Erythroblast (primary cell): ENCODE measurements at regions not wholly inside any gene's neighbourhood (a gene's known extent, or its start where the extent isn't known, plus 50 kb on each side); places are given as distances from the start of the nearest gene placed in this dataset.
A peak's percentile ranks its signal among the peaks of the same experiment; 100 is the strongest.

Source experiments
- DNase-seq, 2 experiments: peaks; one replicate each; lab custom pipeline; 2025; lab: John Stamatoyannopoulos, UW
- GATA1 ChIP-seq: IDR thresholded peaks from 2 replicates; pipeline ENCODE4 v1.6.1; 2011; ENCODE audit warnings: low read depth, mild to moderate bottlenecking, control low read depth, low read length, moderate library complexity
- POLR2A ChIP-seq: IDR thresholded peaks from 2 replicates; pipeline ENCODE4 v1.6.1; 2011; ENCODE audit warnings: mild to moderate bottlenecking, low read length

GRCh38 chr2:180141600-180141999 lies 134.5 kb upstream of the CWC22 start:
- no peak for DNase-seq
- no peak for TF ChIP-seq POLR2A
- TF ChIP-seq GATA1: no peak

- TF ChIP-seq POLR2A (no peak), GATA1 (no peak)
- DNase-seq: no peak
Observed at GRCh38 chr2:180133736-180134135, 126.6 kb upstream of the CWC22 start.

DNA sequence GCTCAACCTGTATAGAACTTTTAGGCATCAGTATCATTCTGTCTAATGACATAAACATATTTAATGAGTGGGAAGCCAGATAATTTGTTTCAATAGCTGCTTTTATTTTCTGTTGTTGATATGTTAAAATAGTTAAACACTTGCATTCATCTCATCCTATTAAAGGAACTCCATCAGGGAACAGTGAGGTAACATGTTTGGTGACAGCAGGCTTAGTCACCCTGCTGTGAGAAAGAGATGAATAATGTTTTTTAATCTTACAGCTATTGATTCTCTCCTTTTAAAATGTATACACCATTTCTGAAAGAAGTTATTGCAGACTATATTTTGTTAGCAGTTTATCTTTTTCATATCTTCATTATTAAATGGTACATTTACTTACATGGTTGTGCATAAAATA lies 123.3 kb upstream of the CWC22 start:
- DNase-seq: no peak
- TF ChIP-seq GATA1: no peak
- no peak for TF ChIP-seq POLR2A

GRCh38 chr2:180128861-180129260 lies 121.8 kb upstream of the CWC22 start:
- no peak for TF ChIP-seq GATA1
- no peak for TF ChIP-seq POLR2A
- no peak for DNase-seq

DNA sequence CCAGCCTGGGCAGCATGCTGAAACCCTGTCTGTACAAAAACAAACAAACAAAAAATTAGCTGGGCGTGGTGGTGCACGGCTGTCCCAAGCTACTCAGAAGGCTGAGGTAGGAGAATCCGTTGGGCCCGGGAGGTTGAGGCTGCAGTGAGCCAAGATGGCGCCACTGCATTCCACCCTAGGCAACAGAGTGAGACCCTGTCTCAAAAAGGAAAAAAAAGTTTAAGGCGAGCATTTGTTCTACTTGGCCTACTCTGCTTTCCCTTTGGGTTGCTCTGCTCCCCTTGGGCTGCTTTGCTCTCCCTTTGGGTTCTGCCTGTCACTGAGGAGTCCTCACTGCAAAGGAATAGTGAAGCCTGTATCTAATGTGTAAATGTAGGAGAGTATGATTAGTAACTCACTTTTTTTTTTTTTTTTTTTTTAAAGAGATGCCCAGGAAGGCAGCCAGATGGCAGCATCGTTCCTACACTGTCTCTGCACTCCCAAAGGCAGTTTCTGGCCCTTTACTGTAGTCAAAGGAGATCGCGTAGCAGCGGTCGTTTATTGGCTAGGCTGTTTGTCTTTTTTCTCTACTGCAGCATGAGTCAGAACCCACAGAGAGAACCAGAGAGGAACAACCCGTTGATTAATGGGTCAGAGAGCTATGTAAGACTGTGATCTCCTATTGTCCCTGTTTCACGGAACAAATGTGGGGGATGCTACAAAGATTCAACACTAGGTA lies 118.3 kb upstream of the CWC22 start:
- no peak for TF ChIP-seq POLR2A
- TF ChIP-seq GATA1: no peak

DNA sequence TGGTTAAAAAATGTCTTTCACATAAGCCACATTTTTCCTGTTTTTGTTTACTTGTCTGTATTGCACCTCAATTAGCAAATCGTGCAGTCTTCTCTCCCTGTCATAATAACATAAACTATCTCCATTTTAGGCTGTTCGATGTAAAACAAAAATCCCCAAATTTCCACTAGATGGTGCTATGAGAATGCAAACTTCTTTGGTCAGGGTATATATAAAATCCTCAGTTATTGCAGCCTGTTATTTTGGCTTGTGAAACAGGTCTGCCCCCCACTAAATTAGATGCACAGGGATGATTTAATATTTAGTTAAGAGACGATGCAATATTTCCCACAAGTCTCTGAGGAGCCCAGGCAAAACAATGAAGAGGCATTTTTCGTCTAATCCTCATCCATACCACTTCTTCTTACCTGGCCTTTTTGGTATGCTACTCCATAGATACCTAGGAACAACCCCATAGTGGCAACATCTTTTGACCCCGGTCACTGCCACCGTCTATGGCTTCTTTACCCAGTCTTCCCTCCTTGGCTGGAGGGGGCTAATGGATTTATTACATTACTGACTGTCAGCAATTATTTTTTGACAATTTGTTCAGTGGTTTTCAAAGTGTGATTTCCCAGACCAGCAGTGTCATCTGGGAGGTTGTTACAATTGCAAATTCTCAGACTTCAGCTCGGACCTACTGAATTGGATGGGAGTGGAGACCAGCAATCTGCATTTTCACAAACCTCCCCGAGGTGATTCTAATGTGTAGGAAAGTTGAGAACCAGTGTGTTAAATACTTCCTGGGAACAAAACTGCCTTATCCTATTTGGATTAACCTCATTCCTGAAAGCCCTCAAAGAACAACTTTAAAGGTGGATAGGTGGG lies 117.4 kb upstream of the CWC22 start:
- TF ChIP-seq POLR2A (no peak), GATA1 (no peak)
- DNase-seq: peak; percentile 44 to 70

More for the DNA sequence above, 118.3 kb upstream of the CWC22 start:
- DNase-seq: peak; percentile 43 to 51

- DNase-seq: no peak
- TF ChIP-seq GATA1 (no peak), POLR2A (no peak)
Observed at GRCh38 chr2:180122874-180123273, 115.8 kb upstream of the CWC22 start.

DNA sequence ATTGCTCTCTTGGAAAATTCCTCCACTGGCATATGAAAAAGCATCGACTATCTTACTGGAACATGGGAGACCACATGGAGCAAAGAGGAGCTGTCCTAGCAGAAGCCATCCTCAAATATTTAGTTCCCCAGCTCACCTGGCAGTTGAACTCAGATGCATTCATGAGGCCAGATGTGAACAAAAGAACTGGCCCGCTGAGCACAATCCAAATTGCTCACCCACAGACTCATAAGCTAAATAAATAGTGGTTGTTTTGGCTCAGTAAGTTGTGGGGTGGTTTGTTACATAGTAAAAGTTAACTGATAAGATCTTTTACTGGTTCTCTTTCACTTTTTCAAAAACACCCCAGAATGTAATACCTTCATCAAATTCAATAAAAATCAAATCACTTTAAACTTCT lies 108.6 kb upstream of the CWC22 start:
- no peak for TF ChIP-seq GATA1
- no peak for TF ChIP-seq POLR2A
- no peak for DNase-seq

DNA sequence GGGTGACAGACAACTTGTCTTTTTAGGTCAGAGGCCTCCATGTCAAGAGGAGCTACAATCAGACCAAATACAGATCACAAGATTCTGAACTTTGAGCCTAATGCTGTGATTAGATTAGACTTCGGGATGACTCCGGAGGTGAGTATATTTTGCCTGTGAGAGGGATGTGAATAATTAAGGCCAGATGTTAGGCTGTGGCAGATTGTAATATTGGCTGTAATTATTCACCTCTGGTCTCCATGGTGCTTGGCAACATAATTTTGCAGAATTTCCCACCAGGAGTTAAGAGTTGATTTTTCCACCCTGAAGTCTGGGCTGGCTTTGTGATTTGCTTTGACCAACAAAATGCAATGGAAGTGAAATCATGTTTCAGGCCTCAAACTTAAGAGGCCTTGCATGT lies 108.2 kb upstream of the CWC22 start:
- no peak for DNase-seq
- TF ChIP-seq POLR2A: no peak
- TF ChIP-seq GATA1: no peak

DNA sequence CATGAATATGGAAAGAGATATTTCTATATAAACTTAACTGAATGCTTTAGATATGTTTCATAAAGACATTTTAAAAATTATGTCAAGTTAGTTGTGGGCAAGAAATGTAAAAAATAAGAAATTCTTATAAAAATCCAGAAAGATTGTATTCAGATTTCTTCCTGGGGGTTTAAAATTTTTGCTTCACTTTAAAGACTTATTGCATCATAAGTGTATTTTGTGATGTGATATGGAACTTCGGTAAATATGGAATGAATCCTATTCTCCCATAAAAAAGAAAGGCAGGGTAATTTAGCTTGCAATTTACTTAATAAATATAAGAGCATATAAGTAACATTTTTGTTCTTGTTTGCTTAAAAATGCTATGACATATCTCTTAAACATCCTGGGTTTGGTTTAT lies 104.8 kb upstream of the CWC22 start:
- TF ChIP-seq GATA1: no peak
- no peak for TF ChIP-seq POLR2A
- DNase-seq: no peak

GRCh38 chr2:180110469-180110868 lies 103.4 kb upstream of the CWC22 start:
- DNase-seq: peak; percentile 3 to 38
- TF ChIP-seq GATA1: no peak
- TF ChIP-seq POLR2A: no peak

- DNase-seq: no peak
- TF ChIP-seq GATA1: no peak
- TF ChIP-seq POLR2A: no peak
Observed at GRCh38 chr2:180101846-180102245, 94.7 kb upstream of the CWC22 start.

DNA sequence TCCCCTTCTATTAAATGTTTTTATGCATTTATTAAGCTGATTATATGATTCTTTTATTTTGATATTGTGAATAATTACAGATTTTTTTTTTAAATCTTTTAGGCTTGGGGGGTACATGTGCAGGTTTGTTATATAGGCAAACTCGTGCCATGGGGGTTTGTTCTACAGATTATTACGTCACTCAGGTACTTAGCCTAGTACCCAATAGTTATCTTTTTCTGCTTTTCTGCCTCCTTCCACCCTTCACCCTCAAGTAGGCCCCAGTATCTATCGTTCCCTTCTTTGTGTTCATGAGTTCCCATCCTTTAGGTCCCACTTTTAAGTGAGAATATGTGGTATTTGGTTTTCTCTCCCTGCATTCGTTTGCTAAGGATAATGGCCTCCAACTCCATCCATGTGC lies 92.2 kb upstream of the CWC22 start:
- DNase-seq: no peak
- TF ChIP-seq GATA1 (no peak), POLR2A (no peak)

DNA sequence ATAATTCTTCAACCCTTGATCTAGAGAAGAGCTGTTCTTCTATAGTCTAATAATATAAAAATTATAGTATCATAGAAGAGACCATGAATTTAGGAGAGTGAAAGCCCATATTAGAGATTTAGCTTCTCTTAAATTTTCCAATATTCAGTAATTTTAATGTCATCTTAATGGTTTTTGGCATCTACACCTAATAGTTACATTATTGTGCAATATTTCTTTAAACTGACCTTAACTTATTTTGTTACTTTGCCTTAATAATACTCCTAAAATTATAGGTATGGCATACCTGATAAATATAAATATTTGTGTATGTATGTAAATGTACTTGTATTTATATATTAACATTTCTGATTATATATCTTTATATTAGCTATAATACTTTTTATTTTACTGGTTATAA lies 78.0 kb upstream of the CWC22 start:
- TF ChIP-seq POLR2A (no peak), GATA1 (no peak)
- no peak for DNase-seq
